ENCODE measurements at regions not wholly inside any gene's neighbourhood (a gene's known extent, or its start where the extent isn't known, plus 50 kb on each side); places are given as distances from the start of the nearest gene placed in this dataset.

DNA sequence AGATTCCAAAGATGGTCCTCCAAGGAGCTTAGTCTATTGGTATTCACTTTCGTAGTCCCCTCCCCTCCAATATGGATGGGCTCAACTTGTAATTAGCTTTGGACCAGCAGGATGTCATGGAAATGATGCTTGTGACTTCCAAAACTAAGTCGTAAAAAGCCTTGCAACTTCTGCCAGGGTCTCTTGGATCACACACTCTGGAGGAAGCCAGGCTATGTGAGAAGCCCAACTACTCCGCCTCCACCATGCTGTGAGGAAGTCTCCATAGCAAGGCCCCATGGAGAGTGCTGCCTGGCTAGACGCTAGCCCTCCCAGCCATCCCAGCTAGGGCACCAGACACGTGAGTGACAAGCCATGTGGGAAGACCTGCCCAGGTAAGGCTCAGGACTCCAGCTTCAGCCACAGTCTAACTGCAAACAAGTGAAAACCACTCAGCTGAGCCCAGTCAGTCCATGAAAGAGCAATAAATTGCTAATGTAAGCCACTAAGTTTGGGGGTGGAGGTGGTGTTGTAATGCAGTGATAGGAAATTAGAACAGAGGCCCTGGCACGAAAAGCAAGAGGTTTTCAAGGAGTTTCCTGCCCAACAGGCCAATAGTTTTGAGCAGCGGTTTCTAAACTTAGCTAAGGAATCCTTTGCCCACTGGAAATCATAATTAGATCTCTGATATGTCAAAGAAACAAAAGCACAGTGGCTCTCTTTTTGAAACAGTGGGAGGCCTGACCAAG is 77.5 kb upstream of the GLI2 start:
- TF ChIP-seq CBFB (IDR thresholded peaks at IDR 0.05; ENCODE audit: low read depth): no peak
- TF ChIP-seq MYC (IDR thresholded peaks at IDR 0.05; ENCODE audit: insufficient read depth, insufficient read length, insufficient replicate concordance, low read length, severe bottlenecking): no peak
- TF ChIP-seq BMI1 (IDR thresholded peaks at IDR 0.05; ENCODE audit: borderline replicate concordance): no peak

All from GM12878 (cell line).